Liver (tissue), 2 donors: ENCODE measurements at regions not wholly inside any gene's neighbourhood (a gene's known extent, or its start where the extent isn't known, plus 50 kb on each side); places are given as distances from the start of the nearest gene placed in this dataset.

Experiments used
- EGR1 ChIP-seq, 2 donors: IDR thresholded peaks; 2 replicates each; pipeline ENCODE4 v1.6.1; 2016 to 2018; ENCODE audit warnings: antibody characterized with exemption in 2 of 2, low read depth in 2 of 2
- GABPA ChIP-seq, 2 donors: IDR thresholded peaks in 1 of 2; conservative IDR thresholded peaks in 1 of 2; 2 replicates each; pipeline ENCODE4 v1.6.1; 2016; ENCODE audit warnings: antibody characterized with exemption in 2 of 2, mild to moderate bottlenecking in 1 of 2, moderate library complexity in 1 of 2
- RAD21 ChIP-seq, 2 donors: IDR thresholded peaks; 2 replicates each; pipeline ENCODE4 v1.6.1; 2016; ENCODE audit warnings: antibody characterized with exemption in 2 of 2, mild to moderate bottlenecking in 2 of 2
- SP1 ChIP-seq: IDR thresholded peaks from 2 replicates; pipeline ENCODE4 v1.6.1; 2018; ENCODE audit warnings: antibody characterized with exemption, mild to moderate bottlenecking
- TAF1 ChIP-seq: conservative IDR thresholded peaks from 2 replicates; pipeline ENCODE4 v1.6.1; 2016; ENCODE audit warnings: antibody characterized with exemption, mild to moderate bottlenecking
- donor health status: healthy.

DNA sequence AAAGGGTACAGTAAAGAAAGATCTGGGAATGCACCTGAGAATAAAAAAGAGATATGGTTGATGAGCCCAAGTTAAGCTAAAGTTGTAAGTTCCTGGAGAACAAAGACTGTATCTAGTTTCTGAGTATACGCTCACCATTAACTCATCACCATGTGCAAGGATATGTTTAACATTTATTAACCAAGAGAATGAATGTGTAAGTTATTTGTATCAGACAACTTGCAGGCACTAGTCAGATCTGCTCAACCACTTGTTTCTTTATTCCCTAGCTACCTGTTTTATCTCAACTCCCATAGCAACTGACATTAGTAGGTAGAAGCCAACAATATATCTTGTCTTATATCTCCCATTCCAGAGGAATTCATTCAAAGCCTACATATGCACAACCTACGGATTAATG, 74.9 kb upstream of the KCNA4 start:
- TF ChIP-seq GABPA (IDR thresholded peaks at IDR 0.05 in 1 of 2, conservative IDR thresholded peaks at IDR 0.05 in 1 of 2) = no peak
- no peak for TF ChIP-seq TAF1
- no peak for TF ChIP-seq SP1
- TF ChIP-seq RAD21 (IDR thresholded peaks at IDR 0.05) = no peak
- TF ChIP-seq EGR1 (IDR thresholded peaks at IDR 0.05; ENCODE audit: low read depth in 2 of 2) = no peak
